IMR-90 (cell line): ENCODE measurements at regions not wholly inside any gene's neighbourhood (a gene's known extent, or its start where the extent isn't known, plus 50 kb on each side); places are given as distances from the start of the nearest gene placed in this dataset.
A peak's percentile ranks its signal among the peaks of the same experiment; 100 is the strongest.

Source experiments
- BHLHE40 ChIP-seq: fragments of 150-350 bp; IDR thresholded peaks from 2 replicates; pipeline ENCODE4 v1.6.1; 2016; ENCODE audit warnings: mild to moderate bottlenecking, low read depth, low read length
- FOS ChIP-seq: fragments of 150-350 bp; IDR thresholded peaks from 2 replicates; pipeline ENCODE4 v1.6.1; 2016; ENCODE audit warnings: low read depth, low read length
- MAFK ChIP-seq: IDR thresholded peaks from 2 replicates; pipeline ENCODE4 v1.6.1; 2012; ENCODE audit warnings: low read depth, low read length, improper control_type of control experiment
- MAZ ChIP-seq: IDR thresholded peaks from 2 replicates; pipeline ENCODE4 v1.6.1; 2012; ENCODE audit warnings: low read depth, mild to moderate bottlenecking, low read length, improper control_type of control experiment, moderate library complexity, borderline replicate concordance
- MXI1 ChIP-seq: IDR thresholded peaks from 2 replicates; pipeline ENCODE4 v1.6.1; 2012; ENCODE audit warnings: low read depth, mild to moderate bottlenecking, low read length, moderate library complexity, borderline replicate concordance
- NFE2L2 ChIP-seq: fragments of 150-350 bp; IDR thresholded peaks from 2 replicates; pipeline ENCODE4 v1.6.1; 2016; ENCODE audit warnings: low read depth, mild to moderate bottlenecking, low read length
- POLR2A ChIP-seq: IDR thresholded peaks from 2 replicates; pipeline ENCODE4 v1.6.1; 2012; ENCODE audit warnings: mild to moderate bottlenecking, low read depth, low read length
- RAD21 ChIP-seq: IDR thresholded peaks from 2 replicates; pipeline ENCODE4 v1.6.1; 2012; ENCODE audit warnings: low read length, improper control_type of control experiment
- RCOR1 ChIP-seq: IDR thresholded peaks from 2 replicates; pipeline ENCODE4 v1.6.1; 2012; ENCODE audit warnings: mild to moderate bottlenecking, low read length, improper control_type of control experiment; ENCODE audit not compliant: insufficient replicate concordance
- RFX5 ChIP-seq: IDR thresholded peaks from 2 replicates; pipeline ENCODE4 v1.8.0; 2012; ENCODE audit warnings: low read depth, mild to moderate bottlenecking, low read length, moderate library complexity
- SMC3 ChIP-seq: fragments of 150-350 bp; IDR thresholded peaks from 2 replicates; pipeline ENCODE4 v1.6.1; 2016; ENCODE audit warnings: low read depth, mild to moderate bottlenecking, antibody characterized with exemption, low read length, moderate library complexity
- TF ChIP-seq, protein P1 (sequence below): conservative IDR thresholded peaks from 2 replicates; pipeline ENCODE4 v1.5.1; 2012; ENCODE audit warnings: mild to moderate bottlenecking, low read depth, low read length, improper control_type of control experiment
- TF ChIP-seq, protein P2 (sequence below): fragments of 150-350 bp; IDR thresholded peaks from 2 replicates; pipeline ENCODE4 v1.6.1; 2017; ENCODE audit warnings: mild to moderate bottlenecking, antibody characterized with exemption, low read length, low read depth

DNA sequence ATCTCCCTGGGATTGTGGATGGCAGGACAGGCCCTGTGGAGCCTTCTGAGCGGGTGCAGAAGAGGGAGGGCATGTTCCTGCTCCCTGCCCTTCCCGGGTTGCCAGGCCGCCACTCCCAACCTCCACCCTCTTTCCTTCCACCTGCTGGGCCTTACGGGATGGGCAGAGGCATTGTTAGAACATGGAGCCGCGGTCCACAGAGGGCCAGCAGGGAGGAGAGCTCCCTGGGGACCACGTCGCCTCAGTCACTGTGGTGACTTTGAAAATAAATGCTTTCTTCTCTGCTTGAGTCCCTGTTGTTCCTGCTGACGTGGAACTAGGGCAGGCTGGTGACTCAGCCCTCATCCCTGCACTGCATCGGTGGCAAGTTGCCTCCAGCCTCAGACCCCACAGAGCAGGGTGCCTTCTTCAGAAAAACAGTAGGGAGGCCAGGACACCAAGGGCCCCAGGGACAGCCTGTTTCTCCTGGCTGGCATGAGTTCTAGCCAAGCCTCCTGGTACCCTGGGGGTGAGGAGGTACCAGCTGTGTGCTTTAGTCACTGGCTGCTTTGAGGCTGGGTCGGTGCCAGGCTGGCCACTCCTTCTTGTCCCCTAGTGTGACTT, 224.9 kb downstream of the SEC14L1 start:
- TF ChIP-seq NFE2L2, result 0 out of 2 replicates have a peak, but pooled peaks have one; percentile 7
- TF ChIP-seq, protein P1, sequence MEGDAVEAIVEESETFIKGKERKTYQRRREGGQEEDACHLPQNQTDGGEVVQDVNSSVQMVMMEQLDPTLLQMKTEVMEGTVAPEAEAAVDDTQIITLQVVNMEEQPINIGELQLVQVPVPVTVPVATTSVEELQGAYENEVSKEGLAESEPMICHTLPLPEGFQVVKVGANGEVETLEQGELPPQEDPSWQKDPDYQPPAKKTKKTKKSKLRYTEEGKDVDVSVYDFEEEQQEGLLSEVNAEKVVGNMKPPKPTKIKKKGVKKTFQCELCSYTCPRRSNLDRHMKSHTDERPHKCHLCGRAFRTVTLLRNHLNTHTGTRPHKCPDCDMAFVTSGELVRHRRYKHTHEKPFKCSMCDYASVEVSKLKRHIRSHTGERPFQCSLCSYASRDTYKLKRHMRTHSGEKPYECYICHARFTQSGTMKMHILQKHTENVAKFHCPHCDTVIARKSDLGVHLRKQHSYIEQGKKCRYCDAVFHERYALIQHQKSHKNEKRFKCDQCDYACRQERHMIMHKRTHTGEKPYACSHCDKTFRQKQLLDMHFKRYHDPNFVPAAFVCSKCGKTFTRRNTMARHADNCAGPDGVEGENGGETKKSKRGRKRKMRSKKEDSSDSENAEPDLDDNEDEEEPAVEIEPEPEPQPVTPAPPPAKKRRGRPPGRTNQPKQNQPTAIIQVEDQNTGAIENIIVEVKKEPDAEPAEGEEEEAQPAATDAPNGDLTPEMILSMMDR, result no peak
- TF ChIP-seq RAD21, result no peak
- no peak for TF ChIP-seq MXI1
- TF ChIP-seq, protein P2, sequence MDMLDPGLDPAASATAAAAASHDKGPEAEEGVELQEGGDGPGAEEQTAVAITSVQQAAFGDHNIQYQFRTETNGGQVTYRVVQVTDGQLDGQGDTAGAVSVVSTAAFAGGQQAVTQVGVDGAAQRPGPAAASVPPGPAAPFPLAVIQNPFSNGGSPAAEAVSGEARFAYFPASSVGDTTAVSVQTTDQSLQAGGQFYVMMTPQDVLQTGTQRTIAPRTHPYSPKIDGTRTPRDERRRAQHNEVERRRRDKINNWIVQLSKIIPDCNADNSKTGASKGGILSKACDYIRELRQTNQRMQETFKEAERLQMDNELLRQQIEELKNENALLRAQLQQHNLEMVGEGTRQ, result no peak
- peak; percentile 60 for TF ChIP-seq POLR2A
- no peak for TF ChIP-seq RCOR1
- TF ChIP-seq SMC3, result no peak
- TF ChIP-seq BHLHE40, result no peak
- no peak for TF ChIP-seq RFX5
- TF ChIP-seq MAFK, result no peak; the same call in 1 of the 2 replicates
- peak; percentile 75 for TF ChIP-seq FOS
- TF ChIP-seq MAZ, result no peak
